HUES48 (cell line): ENCODE measurements at regions not wholly inside any gene's neighbourhood (a gene's known extent, or its start where the extent isn't known, plus 50 kb on each side); places are given as distances from the start of the nearest gene placed in this dataset.

Source experiments
- H3K27ac ChIP-seq: one replicate; pipeline ENCODE4 v1.7.0; 2013; ENCODE audit warnings: low read depth, low read length, inconsistent platforms
- H3K27me3 ChIP-seq: 2 replicates; pipeline ENCODE4 v1.6.1; 2013; ENCODE audit warnings: mild to moderate bottlenecking, low read length; ENCODE audit not compliant: control insufficient read depth, insufficient read depth
- H3K36me3 ChIP-seq: 2 replicates; pipeline ENCODE4 v1.6.1; 2013; ENCODE audit warnings: low read length; ENCODE audit not compliant: control insufficient read depth, insufficient read depth
- H3K4me1 ChIP-seq: 2 replicates; pipeline ENCODE4 v1.6.1; 2013; ENCODE audit warnings: mild to moderate bottlenecking, low read length; ENCODE audit not compliant: control insufficient read depth, insufficient read depth
- H3K4me3 ChIP-seq: 2 replicates; pipeline ENCODE4 v1.5.1; 2013; ENCODE audit warnings: mild to moderate bottlenecking, low read depth, low read length
- H3K9ac ChIP-seq: 2 replicates; pipeline ENCODE4 v1.6.1; 2013; ENCODE audit warnings: mild to moderate bottlenecking, low read depth, low read length, moderate library complexity
- H3K9me3 ChIP-seq: 2 replicates; pipeline ENCODE4 v1.6.1; 2013; ENCODE audit warnings: low read length; ENCODE audit not compliant: control insufficient read depth, insufficient read depth

DNA sequence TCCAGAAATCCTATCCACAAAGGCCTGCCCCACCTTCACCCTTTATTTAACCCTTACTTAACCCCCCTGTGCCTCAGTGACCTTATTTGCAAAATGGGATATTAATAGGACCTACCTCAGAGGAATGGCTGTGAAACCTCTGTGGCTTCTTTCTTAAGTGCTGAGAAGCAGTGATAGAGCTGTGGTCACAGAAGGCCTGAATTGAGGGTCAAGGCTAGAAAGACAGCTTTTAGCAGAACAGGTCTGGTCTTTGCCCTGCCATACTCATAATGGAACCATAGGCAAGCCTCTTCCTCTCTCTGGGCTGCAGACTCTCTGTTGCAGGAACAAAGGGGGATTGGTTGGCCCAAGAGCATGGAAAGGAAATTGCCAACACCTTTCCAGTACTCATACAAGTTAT is 63.5 kb upstream of the MAMLD1 start:
- peaks cover 22% of the 10 kb centered on the region for H3K9me3 ChIP-seq
- no peak overlapping the region for H3K9ac ChIP-seq
- no peaks in the 10 kb centered on the region for H3K36me3 ChIP-seq
- H3K4me1 ChIP-seq = no peaks in the 10 kb centered on the region
- H3K27me3 ChIP-seq = no peaks in the 10 kb centered on the region
- no peak overlapping the region for H3K4me3 ChIP-seq
- no peak overlapping the region for H3K27ac ChIP-seq

DNA sequence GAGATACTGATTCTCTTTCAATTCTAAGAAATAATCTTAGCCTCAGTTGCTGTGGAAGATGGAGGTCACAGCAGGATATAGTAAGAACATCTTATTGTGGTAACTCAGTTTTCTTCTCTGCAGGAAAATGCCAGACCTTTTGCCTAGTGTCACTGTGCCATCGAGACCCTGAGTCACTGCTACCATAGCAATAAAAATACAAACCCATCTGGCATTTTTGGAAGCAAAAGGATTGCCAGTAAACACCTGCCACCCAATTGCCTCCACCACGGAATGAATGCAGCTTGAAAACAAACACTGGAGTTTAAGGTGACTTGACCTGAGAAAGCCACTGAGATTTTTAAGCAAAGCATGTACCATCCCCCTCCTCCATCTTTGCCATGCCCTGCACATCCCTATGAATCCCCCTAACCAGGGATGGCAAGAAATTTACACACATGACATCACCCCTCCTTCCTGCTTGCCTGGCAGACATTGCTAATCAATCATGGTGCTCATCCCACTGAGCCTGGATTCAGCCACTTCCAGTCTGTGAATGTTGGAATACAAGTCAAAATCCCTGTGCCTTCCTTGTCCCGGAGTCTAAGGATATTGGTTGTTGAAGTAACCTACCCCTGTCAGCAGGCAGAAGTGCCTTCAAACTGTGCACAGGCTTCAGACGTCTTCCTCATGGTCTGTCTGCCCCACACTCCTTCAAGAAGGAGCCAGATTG is 59.6 kb upstream of the MAMLD1 start:
- Histone ChIP-seq H3K4me3 (no peak overlapping the region), H3K27me3 (no peaks in the 10 kb centered on the region), H3K36me3 (no peaks in the 10 kb centered on the region), H3K9ac (no peak overlapping the region), H3K27ac (no peak overlapping the region), H3K4me1 (no peaks in the 10 kb centered on the region), H3K9me3 (peaks cover 25% of the 10 kb centered on the region)

DNA sequence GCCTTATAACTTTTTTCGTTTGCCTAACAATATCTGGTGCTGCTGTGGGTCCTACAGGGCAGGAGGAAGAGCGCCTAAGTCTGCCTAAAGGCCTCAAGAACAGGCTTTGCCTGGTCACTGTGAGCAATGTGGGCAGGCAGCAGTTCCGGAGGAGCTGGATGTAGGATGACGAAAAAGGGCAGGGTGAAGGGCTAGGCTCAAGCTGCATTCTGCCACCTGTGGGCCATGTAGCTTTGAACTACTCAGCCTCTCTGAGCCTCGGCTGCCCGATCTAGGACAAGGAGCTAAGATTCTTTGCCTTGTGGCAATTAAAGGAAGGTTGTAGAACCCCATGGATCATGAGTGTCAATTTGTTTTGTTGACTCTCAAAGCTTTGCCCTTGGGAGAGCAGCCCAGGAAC is 57.1 kb upstream of the MAMLD1 start:
- Histone ChIP-seq H3K9ac (no peak overlapping the region), H3K4me3 (no peak overlapping the region), H3K4me1 (no peaks in the 10 kb centered on the region), H3K36me3 (no peaks in the 10 kb centered on the region), H3K27me3 (no peaks in the 10 kb centered on the region), H3K27ac (no peak overlapping the region), H3K9me3 (peaks cover 36% of the 10 kb centered on the region)

DNA sequence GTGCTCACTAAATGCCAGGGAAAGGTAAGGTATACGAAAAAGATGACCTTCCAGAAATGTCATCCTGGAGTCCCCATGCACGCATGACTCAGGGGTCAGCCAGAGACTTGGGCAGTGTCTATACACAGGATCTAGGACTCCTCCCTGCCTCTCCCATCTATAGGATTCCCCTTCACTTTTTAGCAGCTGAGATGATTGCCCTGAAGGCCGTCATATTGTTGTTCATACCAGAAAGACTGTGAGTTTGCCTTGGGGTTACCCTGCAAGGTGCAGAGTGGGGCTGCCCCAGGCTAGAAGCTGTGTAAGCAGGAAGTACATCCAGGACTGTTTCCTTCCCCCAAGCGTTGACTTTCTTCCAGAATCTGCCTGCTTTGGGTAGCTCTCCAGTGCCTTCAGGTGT is 55.1 kb upstream of the MAMLD1 start:
- Histone ChIP-seq H3K36me3 (no peaks in the 10 kb centered on the region), H3K27ac (no peak overlapping the region), H3K4me1 (no peaks in the 10 kb centered on the region), H3K9me3 (peaks cover 42% of the 10 kb centered on the region), H3K9ac (no peak overlapping the region), H3K4me3 (no peak overlapping the region), H3K27me3 (no peaks in the 10 kb centered on the region)

DNA sequence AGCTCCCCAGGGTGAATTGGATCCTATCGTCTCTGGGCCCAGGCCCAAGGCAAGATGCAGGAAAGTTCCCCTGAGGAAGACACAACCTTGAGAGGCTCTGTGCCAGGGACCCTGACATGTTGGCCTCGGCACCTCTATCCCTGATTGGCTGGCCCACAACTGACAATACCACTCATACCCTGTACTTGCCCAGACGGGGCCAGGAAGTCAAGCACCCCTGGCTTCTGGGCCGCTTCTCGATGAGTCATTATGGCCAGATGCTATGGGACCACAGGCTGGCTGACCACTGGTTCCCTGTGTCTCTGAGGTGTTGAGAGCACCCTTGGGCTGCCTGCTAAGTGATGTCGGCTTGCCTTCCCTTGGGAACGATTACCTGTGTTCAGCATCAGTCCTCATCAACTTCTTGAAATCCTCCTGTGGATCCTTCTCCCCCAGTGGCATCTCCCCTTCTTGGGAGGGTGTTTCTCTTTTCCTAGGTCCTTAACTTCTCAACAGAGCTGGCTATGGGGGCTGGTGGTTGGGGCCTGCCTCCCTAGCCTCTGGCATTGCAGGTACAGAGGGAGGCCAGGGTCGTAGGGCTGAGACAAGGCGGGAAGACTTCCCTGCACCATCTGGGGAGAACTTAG is 54.5 kb upstream of the MAMLD1 start:
- no peak overlapping the region for H3K4me3 ChIP-seq
- no peaks in the 10 kb centered on the region for H3K36me3 ChIP-seq
- H3K27ac ChIP-seq = no peak overlapping the region
- no peak overlapping the region for H3K9ac ChIP-seq
- H3K27me3 ChIP-seq = no peaks in the 10 kb centered on the region
- peaks cover 44% of the 10 kb centered on the region for H3K9me3 ChIP-seq
- no peaks in the 10 kb centered on the region for H3K4me1 ChIP-seq

DNA sequence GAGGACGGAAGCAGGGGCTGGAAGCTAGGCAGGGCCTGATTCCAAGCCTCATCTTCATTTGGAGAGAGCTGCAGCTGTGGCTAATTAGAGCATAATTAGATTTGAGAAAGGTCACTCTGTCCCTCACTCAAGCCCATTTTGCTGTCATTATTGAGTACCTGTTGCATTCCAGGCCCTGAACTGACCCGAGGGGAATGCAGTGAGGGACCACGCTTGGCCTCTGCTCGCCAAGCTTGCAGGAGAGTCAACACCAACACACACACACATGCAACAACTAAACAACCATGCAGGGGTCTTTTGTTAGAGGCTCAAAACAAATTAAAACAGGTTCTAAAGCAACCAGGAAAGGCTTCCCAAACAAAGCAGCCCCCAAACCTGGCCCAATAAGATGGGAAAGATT is 52.7 kb upstream of the MAMLD1 start:
- Histone ChIP-seq H3K4me3 (no peak overlapping the region), H3K27ac (no peak overlapping the region), H3K4me1 (no peaks in the 10 kb centered on the region), H3K27me3 (no peaks in the 10 kb centered on the region), H3K9ac (no peak overlapping the region), H3K9me3 (peaks cover 41% of the 10 kb centered on the region), H3K36me3 (no peaks in the 10 kb centered on the region)

DNA sequence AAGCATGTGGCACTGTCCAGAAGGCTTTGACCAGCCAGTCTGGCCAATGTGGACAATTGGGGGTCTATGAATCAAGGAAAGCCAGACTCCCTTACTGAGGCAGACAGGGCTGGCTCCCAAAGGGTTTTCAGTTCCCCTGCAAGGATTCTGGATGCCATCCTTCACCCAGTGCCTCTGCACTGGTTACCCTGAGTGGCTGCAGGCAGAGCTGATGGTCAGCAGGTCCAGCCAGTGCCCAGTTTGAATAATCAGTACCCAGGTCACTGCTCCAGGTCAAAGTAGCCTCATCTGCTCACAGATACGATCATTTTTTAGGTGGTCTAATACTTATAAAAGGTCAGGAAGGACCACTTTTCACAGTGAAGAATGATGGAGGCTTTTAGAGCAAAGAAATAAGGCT is 52.2 kb upstream of the MAMLD1 start:
- Histone ChIP-seq H3K27me3 (no peaks in the 10 kb centered on the region), H3K9ac (no peak overlapping the region), H3K4me3 (no peak overlapping the region), H3K9me3 (peaks cover 41% of the 10 kb centered on the region), H3K4me1 (no peaks in the 10 kb centered on the region), H3K36me3 (no peaks in the 10 kb centered on the region), H3K27ac (no peak overlapping the region)

DNA sequence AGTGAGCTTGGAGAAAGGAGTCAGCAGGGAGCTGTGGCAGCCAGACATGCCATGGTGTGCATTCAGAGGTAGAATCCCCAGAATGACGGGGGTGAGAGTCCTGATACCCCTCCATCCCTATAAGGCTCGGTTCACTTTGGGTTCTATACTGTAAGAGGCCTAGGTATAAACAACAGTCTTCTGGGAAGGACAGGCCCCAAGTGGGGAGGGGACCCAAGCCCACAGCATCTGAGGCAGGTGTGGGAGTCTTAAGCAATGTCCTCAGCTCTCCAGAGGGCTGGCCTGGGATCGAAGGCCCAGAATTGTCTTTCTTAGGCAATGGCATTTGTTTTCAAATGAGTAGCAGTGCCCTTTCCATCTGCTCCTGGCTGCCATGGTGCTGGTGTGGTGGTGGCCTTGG is 50.2 kb upstream of the MAMLD1 start:
- Histone ChIP-seq H3K4me1 (no peaks in the 10 kb centered on the region), H3K9me3 (peaks cover 44% of the 10 kb centered on the region; the same call in 1 of the 2 replicates), H3K4me3 (no peak overlapping the region), H3K9ac (no peak overlapping the region), H3K27ac (no peak overlapping the region), H3K27me3 (no peaks in the 10 kb centered on the region), H3K36me3 (no peaks in the 10 kb centered on the region)
